HEK293 (cell line): ENCODE measurements at regions not wholly inside any gene's neighbourhood (a gene's known extent, or its start where the extent isn't known, plus 50 kb on each side); places are given as distances from the start of the nearest gene placed in this dataset.

Experiments
- CTCF ChIA-PET: fragments of 350-600 bp; formaldehyde crosslinking; extraction: SDS; loops from one replicate; lab custom pipeline; 2021; ENCODE audit warnings: antibody characterized with exemption; lab: Yijun Ruan, JAX
- POLR2A ChIA-PET: fragments of 300-600 bp; formaldehyde crosslinking; extraction: SDS; loops from one replicate; lab custom pipeline; 2020; ENCODE audit warnings: antibody characterized with exemption, inconsistent platforms; lab: Yijun Ruan, JAX
- H3K27ac ChIP-seq: fragments of 200-500 bp; sonication (Bioruptor generic); 2 replicates; pipeline ENCODE4 v1.5.1; 2014; ENCODE audit warnings: low read depth, low read length, control low read depth, inconsistent platforms; ENCODE audit errors: extremely low read depth
- H3K36me3 ChIP-seq, 2 experiments: fragments of 200-500 bp in 1 of 2; sonication (Bioruptor generic) in 1 of 2; 1 replicate in 1 of 2; 2 replicates in 1 of 2; pipeline ENCODE4 v1.5.1; 2014 to 2017; ENCODE audit warnings: inconsistent platforms in 2 of 2, low read length in 2 of 2; ENCODE audit not compliant: control insufficient read depth in 2 of 2, insufficient read depth in 1 of 2
- H3K4me1 ChIP-seq: fragments of 200-500 bp; sonication (Bioruptor generic); 2 replicates; pipeline ENCODE4 v1.5.1; 2014; ENCODE audit warnings: mild to moderate bottlenecking, low read length, inconsistent platforms; ENCODE audit not compliant: control insufficient read depth, insufficient read depth
- H3K4me3 ChIP-seq: 2 replicates; pipeline ENCODE4 v1.5.1; 2011; ENCODE audit warnings: low read depth, mild to moderate bottlenecking, control low read depth, low read length, moderate library complexity
- H3K9me3 ChIP-seq: fragments of 200-500 bp; sonication (Bioruptor generic); 2 replicates; pipeline ENCODE4 v1.5.1; 2014; ENCODE audit warnings: low read depth, low read length, inconsistent platforms; ENCODE audit not compliant: control insufficient read depth, insufficient read depth
- AEBP2 ChIP-seq: fragments of 450-650 bp; formaldehyde crosslinking; IDR thresholded peaks from 2 replicates; pipeline ENCODE4 v1.5.1; 2016; ENCODE audit warnings: missing biosample characterization, missing genetic modification characterization, borderline replicate concordance
- IKZF3 ChIP-seq: fragments of 450-650 bp; IDR thresholded peaks from 2 replicates; pipeline ENCODE4 v1.5.0; 2018; ENCODE audit warnings: missing biosample characterization, mild to moderate bottlenecking, missing genetic modification characterization, moderate library complexity
- INSM2 ChIP-seq: fragments of 450-650 bp; formaldehyde crosslinking; IDR thresholded peaks from 2 replicates; pipeline ENCODE4 v1.5.1; 2016; ENCODE audit warnings: missing biosample characterization, missing genetic modification characterization
- OSR2 ChIP-seq: fragments of 450-650 bp; formaldehyde crosslinking; IDR thresholded peaks from 2 replicates; pipeline ENCODE4 v1.5.1; 2016; ENCODE audit warnings: missing biosample characterization, missing genetic modification characterization
- OVOL3 ChIP-seq: fragments of 450-650 bp; formaldehyde crosslinking; IDR thresholded peaks from 2 replicates; pipeline ENCODE4 v1.5.1; 2016; ENCODE audit warnings: missing biosample characterization, missing genetic modification characterization
- ZNF202 ChIP-seq: fragments of 450-650 bp; formaldehyde crosslinking; IDR thresholded peaks from 2 replicates; pipeline ENCODE4 v1.5.1; 2016; ENCODE audit warnings: missing biosample characterization, missing genetic modification characterization, borderline replicate concordance
- ZNF214 ChIP-seq: fragments of 450-650 bp; formaldehyde crosslinking; IDR thresholded peaks from 2 replicates; pipeline ENCODE4 v1.5.1; 2017; ENCODE audit warnings: missing biosample characterization, mild to moderate bottlenecking, missing genetic modification characterization, borderline replicate concordance
- ZNF449 ChIP-seq: fragments of 450-650 bp; formaldehyde crosslinking; IDR thresholded peaks from 2 replicates; pipeline ENCODE4 v1.5.1; 2017; ENCODE audit warnings: missing biosample characterization, mild to moderate bottlenecking, missing genetic modification characterization, moderate library complexity
- ZNF473 ChIP-seq: fragments of 450-650 bp; formaldehyde crosslinking; IDR thresholded peaks from 2 replicates; pipeline ENCODE4 v1.5.1; 2017; ENCODE audit warnings: missing biosample characterization, missing genetic modification characterization
- ZNF488 ChIP-seq: fragments of 450-650 bp; formaldehyde crosslinking; IDR thresholded peaks from 2 replicates; pipeline ENCODE4 v1.5.1; 2016; ENCODE audit warnings: missing biosample characterization, missing genetic modification characterization
- ZNF521 ChIP-seq: fragments of 450-650 bp; formaldehyde crosslinking; IDR thresholded peaks from 2 replicates; pipeline ENCODE4 v1.5.1; 2017; ENCODE audit warnings: missing biosample characterization, mild to moderate bottlenecking, missing genetic modification characterization
- ZNF558 ChIP-seq: fragments of 450-650 bp; formaldehyde crosslinking; IDR thresholded peaks from 2 replicates; pipeline ENCODE4 v1.5.1; 2016; ENCODE audit warnings: missing biosample characterization, missing genetic modification characterization
- ZNF670 ChIP-seq: fragments of 450-650 bp; formaldehyde crosslinking; IDR thresholded peaks from 2 replicates; pipeline ENCODE4 v1.5.1; 2016; ENCODE audit warnings: missing biosample characterization, missing genetic modification characterization, low read depth
- ZNF692 ChIP-seq: fragments of 450-650 bp; formaldehyde crosslinking; IDR thresholded peaks from 2 replicates; pipeline ENCODE4 v1.5.1; 2016; ENCODE audit warnings: missing biosample characterization, missing genetic modification characterization
- ZNF747 ChIP-seq: fragments of 450-650 bp; formaldehyde crosslinking; IDR thresholded peaks from 2 replicates; pipeline ENCODE4 v1.5.1; 2016; ENCODE audit warnings: missing biosample characterization, missing genetic modification characterization
- ZNF768 ChIP-seq: fragments of 450-650 bp; formaldehyde crosslinking; IDR thresholded peaks from 2 replicates; pipeline ENCODE4 v1.5.1; 2018; ENCODE audit warnings: missing biosample characterization, mild to moderate bottlenecking, missing genetic modification characterization
- ZNF776 ChIP-seq: fragments of 450-650 bp; formaldehyde crosslinking; IDR thresholded peaks from 2 replicates; pipeline ENCODE4 v1.5.0; 2017; ENCODE audit warnings: missing biosample characterization, missing genetic modification characterization, borderline replicate concordance
- ZNF792 ChIP-seq: fragments of 450-650 bp; formaldehyde crosslinking; IDR thresholded peaks from 2 replicates; pipeline ENCODE4 v1.5.1; 2016; ENCODE audit warnings: missing biosample characterization, missing genetic modification characterization
- ZSCAN18 ChIP-seq: fragments of 450-650 bp; formaldehyde crosslinking; IDR thresholded peaks from 2 replicates; pipeline ENCODE4 v1.5.1; 2016; ENCODE audit warnings: missing biosample characterization, missing genetic modification characterization
- ZSCAN23 ChIP-seq: fragments of 450-650 bp; formaldehyde crosslinking; IDR thresholded peaks from 2 replicates; pipeline ENCODE4 v1.5.1; 2016; ENCODE audit warnings: missing biosample characterization, missing genetic modification characterization

- ChIA-PET POLR2A (no interaction called here), CTCF (no interaction called here)
- TF ChIP-seq ZNF521 (no peak), IKZF3 (no peak), ZNF776 (tag by site-specific recombination) (no peak), ZNF488 (tag by site-specific recombination) (no peak), ZSCAN18 (tag by site-specific recombination) (no peak), ZSCAN23 (tag by site-specific recombination) (no peak), ZNF792 (no peak), ZNF473 (tag by site-specific recombination) (no peak), ZNF214 (tag by site-specific recombination) (no peak), INSM2 (no peak), ZNF558 (tag by site-specific recombination) (no peak), ZNF747 (tag by site-specific recombination) (no peak), AEBP2 (tag by site-specific recombination) (no peak), ZNF768 (tag by site-specific recombination) (no peak), OVOL3 (tag by site-specific recombination) (no peak), OSR2 (tag by site-specific recombination) (no peak), ZNF449 (tag by site-specific recombination) (no peak), ZNF202 (no peak), ZNF692 (tag by site-specific recombination) (no peak), ZNF670 (tag by site-specific recombination) (no peak)
- no peaks in the 10 kb centered on the region for H3K4me1 ChIP-seq
- H3K27ac ChIP-seq: no peak overlapping the region
- no peaks in the 10 kb centered on the region for H3K9me3 ChIP-seq
- H3K4me3 ChIP-seq: no peak overlapping the region
- H3K36me3 ChIP-seq: no peaks in the 10 kb centered on the region
Measured at GRCh38 chr5:167936944-167937634, 354.4 kb upstream of the WWC1 start.
